Neural cell (in vitro differentiated cells): ENCODE measurements at regions not wholly inside any gene's neighbourhood (a gene's known extent, or its start where the extent isn't known, plus 50 kb on each side); places are given as distances from the start of the nearest gene placed in this dataset.

ENCODE experiments used
- H2AFZ ChIP-seq: fragments of 200-600, 300-800 bp; sonication (generic), shearing (Covaris generic); 2 replicates; pipeline ENCODE4 v1.6.0; 2014; ENCODE audit warnings: low read depth, mild to moderate bottlenecking, antibody characterized with exemption, low read length, moderate library complexity
- H3F3A ChIP-seq: fragments of 200-600 bp; shearing (Covaris generic); 2 replicates; pipeline ENCODE4 v1.6.1; 2016; ENCODE audit warnings: mild to moderate bottlenecking, moderate library complexity, mixed read lengths, antibody characterized with exemption, low read length; ENCODE audit not compliant: insufficient read depth, poor library complexity, severe bottlenecking
- H3K27ac ChIP-seq: fragments of 200-600, 300-800 bp; sonication (generic), shearing (Covaris generic); 2 replicates; pipeline ENCODE4 v1.5.1; 2014; ENCODE audit warnings: mild to moderate bottlenecking, low read length, moderate library complexity
- H3K27me3 ChIP-seq: fragments of 300-800, 200-600 bp; sonication (generic), shearing (Covaris generic); 2 replicates; pipeline ENCODE4 v1.6.0; 2014; ENCODE audit warnings: mild to moderate bottlenecking, low read depth, low read length, moderate library complexity; ENCODE audit not compliant: insufficient read depth
- H3K36me3 ChIP-seq: fragments of 300-800, 200-600 bp; sonication (generic), shearing (Covaris generic); 2 replicates; pipeline ENCODE4 v1.5.1; 2014; ENCODE audit warnings: mild to moderate bottlenecking, antibody characterized with exemption, low read length, moderate library complexity; ENCODE audit not compliant: insufficient read depth
- H3K4me2 ChIP-seq: fragments of 300-800, 200-600 bp; sonication (generic), shearing (Covaris generic); 2 replicates; pipeline ENCODE4 v1.6.0; 2014; ENCODE audit warnings: mild to moderate bottlenecking, low read length
- H3K4me3 ChIP-seq: fragments of 300-800, 200-600 bp; sonication (generic), shearing (Covaris generic); 2 replicates; pipeline ENCODE4 v1.5.1; 2014; ENCODE audit warnings: mild to moderate bottlenecking, low read length, moderate library complexity
- H3K79me2 ChIP-seq: fragments of 200-600 bp; shearing (Covaris generic); replicated peaks from 2 replicates; pipeline ENCODE4 v1.6.0; 2014; ENCODE audit warnings: mild to moderate bottlenecking, low read length, moderate library complexity; ENCODE audit not compliant: insufficient read depth
- H3K9ac ChIP-seq: fragments of 300-800, 200-600 bp; sonication (generic), shearing (Covaris generic); 2 replicates; pipeline ENCODE4 v1.6.1; 2016; ENCODE audit warnings: mild to moderate bottlenecking, low read length, mixed read lengths
- H3K9me2 ChIP-seq: fragments of 200-600 bp; shearing (Covaris generic); 2 replicates; pipeline ENCODE4 v1.6.1; 2016; ENCODE audit warnings: mild to moderate bottlenecking, low read length, mixed read lengths; ENCODE audit not compliant: insufficient read depth
- H3K9me3 ChIP-seq: fragments of 200-600, 300-800 bp; sonication (generic), shearing (Covaris generic); 2 replicates; pipeline ENCODE4 v1.6.1; 2016; ENCODE audit warnings: mild to moderate bottlenecking, mixed run types, low read length, moderate library complexity, mixed read lengths
- H4K20me1 ChIP-seq: fragments of 200-600 bp; shearing (Covaris generic); 2 replicates; pipeline ENCODE4 v1.6.1; 2016; ENCODE audit warnings: mild to moderate bottlenecking, mixed run types; ENCODE audit not compliant: insufficient read depth
- EP300 ChIP-seq: fragments of 450-650 bp; conservative IDR thresholded peaks from 2 replicates; pipeline ENCODE4 v1.6.1; 2014; ENCODE audit warnings: antibody characterized with exemption, mild to moderate bottlenecking, moderate library complexity; ENCODE audit not compliant: poor library complexity, severe bottlenecking
- EZH2 ChIP-seq: fragments of 200-600, 300-800 bp; shearing (Covaris generic), sonication (generic); IDR thresholded peaks from 2 replicates; pipeline ENCODE4 v1.6.1; 2014; ENCODE audit warnings: antibody characterized with exemption, low read length, borderline replicate concordance, mild to moderate bottlenecking; ENCODE audit not compliant: insufficient read depth, poor library complexity, severe bottlenecking
- MXI1 ChIP-seq: fragments of 450-650 bp; conservative IDR thresholded peaks from 2 replicates; pipeline ENCODE4 v1.6.1; 2014; ENCODE audit warnings: antibody characterized with exemption, mild to moderate bottlenecking; ENCODE audit not compliant: poor library complexity, severe bottlenecking
- POLR2AphosphoS5 ChIP-seq: IDR thresholded peaks from 2 replicates; pipeline ENCODE4 v1.6.1; 2012
- RAD21 ChIP-seq: fragments of 450-650 bp; conservative IDR thresholded peaks from 2 replicates; pipeline ENCODE4 v1.6.1; 2014; ENCODE audit warnings: antibody characterized with exemption, mild to moderate bottlenecking, moderate library complexity
- SMC3 ChIP-seq: fragments of 450-650 bp; conservative IDR thresholded peaks from 2 replicates; pipeline ENCODE4 v1.6.1; 2014; ENCODE audit warnings: antibody characterized with exemption, mild to moderate bottlenecking, moderate library complexity; ENCODE audit not compliant: poor library complexity
- TAF1 ChIP-seq: IDR thresholded peaks from 2 replicates; pipeline ENCODE4 v1.6.1; 2012; ENCODE audit warnings: low read depth
- TF ChIP-seq, protein P1 (sequence below): IDR thresholded peaks from 2 replicates; pipeline ENCODE4 v1.6.1; 2012; ENCODE audit warnings: borderline replicate concordance
- TF ChIP-seq, protein P2 (sequence below): fragments of 450-650 bp; IDR thresholded peaks from 2 replicates; pipeline ENCODE4 v1.5.1; 2014; ENCODE audit warnings: antibody characterized with exemption, mild to moderate bottlenecking, moderate library complexity; ENCODE audit not compliant: poor library complexity, severe bottlenecking

DNA sequence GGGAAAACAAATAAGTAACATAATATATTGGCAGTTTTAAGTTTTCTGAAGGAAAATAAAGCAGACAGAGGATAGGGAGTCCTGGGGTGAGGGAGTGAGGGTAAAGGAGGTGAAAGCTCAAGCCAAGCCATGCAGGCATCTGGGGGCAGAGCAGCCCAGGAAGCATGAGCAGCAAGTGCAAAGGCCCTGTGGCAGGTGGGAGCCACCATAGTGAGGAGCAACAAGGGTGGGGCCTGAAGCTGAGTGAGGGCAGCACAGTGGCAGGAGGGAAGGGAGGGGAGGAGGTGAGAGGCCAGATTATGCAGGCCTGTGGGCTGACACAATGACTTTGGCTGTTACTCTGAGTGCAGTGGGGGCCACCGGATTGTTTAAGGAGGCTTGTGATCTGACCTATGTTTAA, 138.8 kb upstream of the TNR start:
- Histone ChIP-seq H3K9ac (no peak overlapping the region), H3K79me2 (no peaks in the 10 kb centered on the region), H3K36me3 (no peaks in the 10 kb centered on the region), H3K27ac (no peak overlapping the region), H3K9me3 (no peaks in the 10 kb centered on the region), H3K9me2 (no peaks in the 10 kb centered on the region), H3K4me2 (no peak overlapping the region), H4K20me1 (no peaks in the 10 kb centered on the region), H2AFZ (no peak overlapping the region), H3K27me3 (no peaks in the 10 kb centered on the region), H3F3A (no peaks in the 10 kb centered on the region), H3K4me3 (no peak overlapping the region)
- TF ChIP-seq, protein P1, sequence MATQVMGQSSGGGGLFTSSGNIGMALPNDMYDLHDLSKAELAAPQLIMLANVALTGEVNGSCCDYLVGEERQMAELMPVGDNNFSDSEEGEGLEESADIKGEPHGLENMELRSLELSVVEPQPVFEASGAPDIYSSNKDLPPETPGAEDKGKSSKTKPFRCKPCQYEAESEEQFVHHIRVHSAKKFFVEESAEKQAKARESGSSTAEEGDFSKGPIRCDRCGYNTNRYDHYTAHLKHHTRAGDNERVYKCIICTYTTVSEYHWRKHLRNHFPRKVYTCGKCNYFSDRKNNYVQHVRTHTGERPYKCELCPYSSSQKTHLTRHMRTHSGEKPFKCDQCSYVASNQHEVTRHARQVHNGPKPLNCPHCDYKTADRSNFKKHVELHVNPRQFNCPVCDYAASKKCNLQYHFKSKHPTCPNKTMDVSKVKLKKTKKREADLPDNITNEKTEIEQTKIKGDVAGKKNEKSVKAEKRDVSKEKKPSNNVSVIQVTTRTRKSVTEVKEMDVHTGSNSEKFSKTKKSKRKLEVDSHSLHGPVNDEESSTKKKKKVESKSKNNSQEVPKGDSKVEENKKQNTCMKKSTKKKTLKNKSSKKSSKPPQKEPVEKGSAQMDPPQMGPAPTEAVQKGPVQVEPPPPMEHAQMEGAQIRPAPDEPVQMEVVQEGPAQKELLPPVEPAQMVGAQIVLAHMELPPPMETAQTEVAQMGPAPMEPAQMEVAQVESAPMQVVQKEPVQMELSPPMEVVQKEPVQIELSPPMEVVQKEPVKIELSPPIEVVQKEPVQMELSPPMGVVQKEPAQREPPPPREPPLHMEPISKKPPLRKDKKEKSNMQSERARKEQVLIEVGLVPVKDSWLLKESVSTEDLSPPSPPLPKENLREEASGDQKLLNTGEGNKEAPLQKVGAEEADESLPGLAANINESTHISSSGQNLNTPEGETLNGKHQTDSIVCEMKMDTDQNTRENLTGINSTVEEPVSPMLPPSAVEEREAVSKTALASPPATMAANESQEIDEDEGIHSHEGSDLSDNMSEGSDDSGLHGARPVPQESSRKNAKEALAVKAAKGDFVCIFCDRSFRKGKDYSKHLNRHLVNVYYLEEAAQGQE: no peak

DNA sequence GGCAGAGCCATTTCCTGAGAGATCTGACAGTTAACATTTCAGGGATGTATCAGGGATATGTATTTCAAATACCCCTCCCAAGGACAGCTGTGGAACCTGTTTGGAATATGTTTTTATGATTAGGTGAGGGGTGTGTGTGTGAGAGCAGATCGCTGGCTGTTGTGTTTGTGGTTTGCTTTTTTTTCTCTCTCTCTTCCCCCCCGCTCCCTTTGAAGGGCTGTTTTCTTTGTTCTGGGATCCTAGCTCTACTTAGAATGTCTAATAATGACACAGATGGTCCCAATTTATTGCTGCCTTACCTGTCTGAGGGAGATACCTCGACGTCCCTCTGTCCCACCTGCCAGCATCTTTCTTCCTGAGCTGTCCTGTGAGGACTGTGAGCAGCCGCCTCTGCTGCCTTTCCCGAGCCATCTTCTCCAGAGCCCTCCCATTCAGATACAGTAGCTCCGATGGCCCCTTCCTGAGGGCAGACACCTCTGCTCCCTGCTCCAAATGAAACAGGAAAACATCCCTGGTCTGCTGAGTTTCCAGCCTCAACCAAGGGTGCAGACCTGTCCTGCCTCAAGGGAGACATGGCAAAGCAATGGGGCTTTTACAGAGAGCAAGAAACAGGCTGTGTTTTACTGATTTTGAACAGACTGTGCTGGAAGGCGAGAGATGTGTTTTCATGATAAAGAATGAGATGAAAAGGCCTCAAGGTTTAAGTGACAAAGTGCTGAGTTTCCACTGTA, 138.0 kb upstream of the TNR start:
- Histone ChIP-seq H3K9me2 (no peaks in the 10 kb centered on the region), H3K27ac (no peak overlapping the region), H4K20me1 (no peaks in the 10 kb centered on the region), H3K36me3 (no peaks in the 10 kb centered on the region), H2AFZ (no peak overlapping the region), H3K4me3 (no peak overlapping the region), H3K9me3 (no peaks in the 10 kb centered on the region), H3F3A (no peaks in the 10 kb centered on the region), H3K79me2 (no peaks in the 10 kb centered on the region), H3K4me2 (no peak overlapping the region), H3K27me3 (no peaks in the 10 kb centered on the region), H3K9ac (no peak overlapping the region)
- no peak for TF ChIP-seq MXI1
- TF ChIP-seq EP300: no peak
- no peak for TF ChIP-seq POLR2AphosphoS5
- TF ChIP-seq, protein P2, sequence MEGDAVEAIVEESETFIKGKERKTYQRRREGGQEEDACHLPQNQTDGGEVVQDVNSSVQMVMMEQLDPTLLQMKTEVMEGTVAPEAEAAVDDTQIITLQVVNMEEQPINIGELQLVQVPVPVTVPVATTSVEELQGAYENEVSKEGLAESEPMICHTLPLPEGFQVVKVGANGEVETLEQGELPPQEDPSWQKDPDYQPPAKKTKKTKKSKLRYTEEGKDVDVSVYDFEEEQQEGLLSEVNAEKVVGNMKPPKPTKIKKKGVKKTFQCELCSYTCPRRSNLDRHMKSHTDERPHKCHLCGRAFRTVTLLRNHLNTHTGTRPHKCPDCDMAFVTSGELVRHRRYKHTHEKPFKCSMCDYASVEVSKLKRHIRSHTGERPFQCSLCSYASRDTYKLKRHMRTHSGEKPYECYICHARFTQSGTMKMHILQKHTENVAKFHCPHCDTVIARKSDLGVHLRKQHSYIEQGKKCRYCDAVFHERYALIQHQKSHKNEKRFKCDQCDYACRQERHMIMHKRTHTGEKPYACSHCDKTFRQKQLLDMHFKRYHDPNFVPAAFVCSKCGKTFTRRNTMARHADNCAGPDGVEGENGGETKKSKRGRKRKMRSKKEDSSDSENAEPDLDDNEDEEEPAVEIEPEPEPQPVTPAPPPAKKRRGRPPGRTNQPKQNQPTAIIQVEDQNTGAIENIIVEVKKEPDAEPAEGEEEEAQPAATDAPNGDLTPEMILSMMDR: no peak
- TF ChIP-seq, protein P1: no peak
- no peak for TF ChIP-seq EZH2
- no peak for TF ChIP-seq RAD21
- no peak for TF ChIP-seq TAF1
- no peak for TF ChIP-seq SMC3
